KMS-11 (cell line): ENCODE measurements at regions not wholly inside any gene's neighbourhood (a gene's known extent, or its start where the extent isn't known, plus 50 kb on each side); places are given as distances from the start of the nearest gene placed in this dataset.

Experiments used
- H2AFZ ChIP-seq: fragments of 200-600 bp; sonication (generic); 2 replicates; pipeline ENCODE4 v1.6.1; 2016; ENCODE audit warnings: antibody characterized with exemption, mixed run types, low read depth
- H3K27ac ChIP-seq: fragments of 200-600 bp; sonication (generic); 2 replicates; pipeline ENCODE4 v1.6.1; 2016; ENCODE audit warnings: mild to moderate bottlenecking, mixed run types
- H3K27me3 ChIP-seq: fragments of 200-600 bp; sonication (generic); 2 replicates; pipeline ENCODE4 v1.6.1; 2017; ENCODE audit warnings: mild to moderate bottlenecking, low read depth, mixed run types, moderate library complexity; ENCODE audit not compliant: insufficient read depth
- H3K36me3 ChIP-seq: fragments of 200-600 bp; sonication (generic); 2 replicates; pipeline ENCODE4 v1.6.1; 2017; ENCODE audit warnings: mild to moderate bottlenecking, mixed run types; ENCODE audit not compliant: insufficient read depth
- H3K4me1 ChIP-seq: fragments of 200-600 bp; sonication (generic); 2 replicates; pipeline ENCODE4 v1.6.1; 2016; ENCODE audit warnings: mild to moderate bottlenecking, low read depth, mixed run types; ENCODE audit not compliant: poor library complexity, severe bottlenecking
- H3K4me2 ChIP-seq: fragments of 200-600 bp; sonication (generic); 2 replicates; pipeline ENCODE4 v1.7.0; 2016; ENCODE audit warnings: mild to moderate bottlenecking, mixed run types
- H3K4me3 ChIP-seq: fragments of 200-600 bp; sonication (generic); IDR thresholded peaks from 2 replicates; pipeline ENCODE4 v1.6.1; 2017; ENCODE audit warnings: low read depth, low read length, mixed read lengths; ENCODE audit not compliant: insufficient read depth
- H3K79me2 ChIP-seq: fragments of 200-600 bp; sonication (generic); 2 replicates; pipeline ENCODE4 v1.6.1; 2016; ENCODE audit warnings: low read depth, mixed run types; ENCODE audit not compliant: insufficient read depth
- H3K9ac ChIP-seq: fragments of 200-600 bp; sonication (generic); 2 replicates; pipeline ENCODE4 v1.6.1; 2016; ENCODE audit warnings: mild to moderate bottlenecking, mixed run types
- H4K20me1 ChIP-seq: fragments of 200-600 bp; sonication (generic); 2 replicates; pipeline ENCODE4 v1.6.1; 2016; ENCODE audit warnings: mild to moderate bottlenecking, mixed run types; ENCODE audit not compliant: insufficient read depth
- CTCF ChIP-seq: fragments of 200-600 bp; sonication (generic); conservative IDR thresholded peaks from 2 replicates; pipeline ENCODE4 v1.6.1; 2017; ENCODE audit warnings: low read depth, mild to moderate bottlenecking, antibody characterized with exemption, low read length, moderate library complexity, mixed read lengths

- Histone ChIP-seq H3K27me3 (no peaks in the 10 kb centered on the region), H3K9ac (no peak overlapping the region), H4K20me1 (no peaks in the 10 kb centered on the region), H3K4me1 (no peaks in the 10 kb centered on the region), H3K79me2 (no peaks in the 10 kb centered on the region), H3K4me3 (no peak overlapping the region), H3K4me2 (no peak overlapping the region), H3K27ac (no peak overlapping the region), H2AFZ (no peak overlapping the region), H3K36me3 (no peaks in the 10 kb centered on the region)
- no peak for TF ChIP-seq CTCF
These were observed 249.7 kb upstream of the AVPR1A start for GRCh38 chr12:63400718-63401117.

- TF ChIP-seq CTCF = no peak
- H3K27ac ChIP-seq = no peak overlapping the region
- H3K36me3 ChIP-seq = no peaks in the 10 kb centered on the region
- H3K9ac ChIP-seq = no peak overlapping the region
- no peaks in the 10 kb centered on the region for H3K27me3 ChIP-seq
- H4K20me1 ChIP-seq = no peaks in the 10 kb centered on the region
- no peaks in the 10 kb centered on the region for H3K79me2 ChIP-seq
- no peaks in the 10 kb centered on the region for H3K4me1 ChIP-seq
- no peak overlapping the region for H2AFZ ChIP-seq
- no peak overlapping the region for H3K4me3 ChIP-seq
- H3K4me2 ChIP-seq = no peak overlapping the region
These were observed 249.3 kb upstream of the AVPR1A start for GRCh38 chr12:63400318-63400717.

- no peak overlapping the region for H2AFZ ChIP-seq
- H3K27ac ChIP-seq = no peak overlapping the region
- H3K4me3 ChIP-seq = no peak overlapping the region
- no peaks in the 10 kb centered on the region for H4K20me1 ChIP-seq
- no peaks in the 10 kb centered on the region for H3K79me2 ChIP-seq
- H3K4me2 ChIP-seq = no peak overlapping the region
- TF ChIP-seq CTCF = no peak
- H3K36me3 ChIP-seq = no peaks in the 10 kb centered on the region
- no peaks in the 10 kb centered on the region for H3K27me3 ChIP-seq
- H3K4me1 ChIP-seq = no peaks in the 10 kb centered on the region
- H3K9ac ChIP-seq = no peak overlapping the region
These were observed 246.8 kb upstream of the AVPR1A start for GRCh38 chr12:63397807-63398206.

GRCh38 chr12:63396135-63396534, 245.1 kb upstream of the AVPR1A start:
- no peak overlapping the region for H2AFZ ChIP-seq
- no peak overlapping the region for H3K4me2 ChIP-seq

More at GRCh38 chr12:63396135-63396534, 245.1 kb upstream of the AVPR1A start:
- Histone ChIP-seq H4K20me1 (no peaks in the 10 kb centered on the region), H3K27me3 (no peaks in the 10 kb centered on the region), H3K4me1 (no peaks in the 10 kb centered on the region), H3K27ac (no peak overlapping the region), H3K9ac (no peak overlapping the region), H3K4me3 (no peak overlapping the region), H3K36me3 (no peaks in the 10 kb centered on the region), H3K79me2 (no peaks in the 10 kb centered on the region)
- TF ChIP-seq CTCF = no peak
